DOHH2 (cell line): ENCODE measurements at regions not wholly inside any gene's neighbourhood (a gene's known extent, or its start where the extent isn't known, plus 50 kb on each side); places are given as distances from the start of the nearest gene placed in this dataset.

Experiments used
- CTCF ChIP-seq: fragments of 200-600 bp; sonication (generic); IDR thresholded peaks from one replicate; pipeline ENCODE4 v1.5.1; 2014; ENCODE audit warnings: antibody characterized with exemption, mild to moderate bottlenecking, low read depth, low read length; ENCODE audit not compliant: poor library complexity, severe bottlenecking
- EZH2phosphoT487 ChIP-seq: fragments of 200-600 bp; sonication (generic); IDR thresholded peaks from 2 replicates; pipeline ENCODE4 v1.6.1; 2017; ENCODE audit warnings: borderline replicate concordance, mild to moderate bottlenecking, antibody characterized with exemption, low read length, moderate library complexity, mixed read lengths

DNA sequence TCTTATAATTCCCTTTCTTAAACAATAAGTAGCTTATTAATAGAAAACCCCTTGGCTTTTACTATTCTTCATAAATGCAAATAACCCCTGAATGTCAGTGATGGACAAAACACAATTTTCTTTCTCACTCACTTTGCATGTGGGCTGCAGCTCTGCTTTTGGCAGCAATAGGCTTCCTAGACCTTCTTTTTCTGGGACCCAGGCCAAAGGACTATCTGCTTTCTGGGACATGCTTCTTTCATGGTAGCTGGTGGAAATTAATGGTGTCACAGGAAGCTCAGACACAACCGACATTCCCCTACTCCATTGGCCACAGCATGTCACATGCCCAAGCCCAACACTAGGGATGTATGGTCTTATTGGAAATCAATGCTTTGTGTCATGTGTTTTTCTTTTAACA is 134.3 kb upstream of the MDFIC start:
- TF ChIP-seq CTCF (no peak), EZH2phosphoT487 (no peak)
